HepG2 (cell line): ENCODE measurements at regions not wholly inside any gene's neighbourhood (a gene's known extent, or its start where the extent isn't known, plus 50 kb on each side); places are given as distances from the start of the nearest gene placed in this dataset.

Experiments used
- ATF6 ChIP-seq: sonication (generic); formaldehyde crosslinking; conservative IDR thresholded peaks from 2 replicates; pipeline ENCODE4 v1.4.0; 2020; ENCODE audit warnings: missing genetic modification reagents
- CTCF ChIP-seq: sonication (generic); formaldehyde crosslinking; IDR thresholded peaks from 2 replicates; pipeline ENCODE4 v1.5.0; 2020; ENCODE audit warnings: mild to moderate bottlenecking, missing genetic modification reagents, moderate library complexity
- JUND ChIP-seq: sonication (generic); formaldehyde crosslinking; IDR thresholded peaks from 2 replicates; pipeline ENCODE4 v1.8.0; 2022; ENCODE audit warnings: mild to moderate bottlenecking, missing genetic modification reagents
- NFE2L1 ChIP-seq: sonication (generic); formaldehyde crosslinking; IDR thresholded peaks from 2 replicates; pipeline ENCODE4 v1.4.0; 2020; ENCODE audit warnings: missing genetic modification reagents, mild to moderate bottlenecking, borderline replicate concordance
- NFIC ChIP-seq: IDR thresholded peaks from 2 replicates; pipeline ENCODE4 v1.6.1; 2012; ENCODE audit warnings: mild to moderate bottlenecking, low read length, inconsistent platforms
- NR2F2 ChIP-seq: IDR thresholded peaks from 2 replicates; pipeline ENCODE4 v1.6.1; 2012; ENCODE audit warnings: low read depth, inconsistent platforms, borderline replicate concordance
- PBX3 ChIP-seq: sonication (generic); formaldehyde crosslinking; IDR thresholded peaks from 2 replicates; pipeline ENCODE4 v1.8.1; 2023; ENCODE audit warnings: missing genetic modification reagents, inconsistent platforms, borderline replicate concordance
- POLR2AphosphoS5 ChIP-seq: IDR thresholded peaks from 2 replicates; pipeline ENCODE4 v1.6.1; 2012; ENCODE audit warnings: low read depth, low read length
- RAD21 ChIP-seq: fragments of 450-650 bp; formaldehyde crosslinking; IDR thresholded peaks from 2 replicates; pipeline ENCODE4 v1.5.0; 2020; ENCODE audit warnings: mild to moderate bottlenecking
- RXRB ChIP-seq: IDR thresholded peaks from 2 replicates; pipeline ENCODE4 v1.6.1; 2016; ENCODE audit warnings: borderline replicate concordance, missing genetic modification reagents, missing compliant biosample characterization
- TFDP2 ChIP-seq: sonication (generic); formaldehyde crosslinking; IDR thresholded peaks from 2 replicates; pipeline ENCODE4 v1.4.0; 2020; ENCODE audit warnings: missing genetic modification reagents
- ZNF317 ChIP-seq: sonication (generic); formaldehyde crosslinking; IDR thresholded peaks from 2 replicates; pipeline ENCODE4 v1.5.0; 2020; ENCODE audit warnings: mild to moderate bottlenecking, missing genetic modification reagents
- ZNF788 ChIP-seq: sonication (generic); formaldehyde crosslinking; IDR thresholded peaks from 2 replicates; pipeline ENCODE4 v1.5.0; 2020; ENCODE audit warnings: mild to moderate bottlenecking, missing genetic modification reagents, borderline replicate concordance

GRCh38 chr15:70215951-70216350 lies 118.2 kb upstream of the TLE3 start:
- TF ChIP-seq ZNF317 (CRISPR knock-in tag): no peak
- no peak for TF ChIP-seq ZNF788 (CRISPR knock-in tag)
- TF ChIP-seq ATF6 (CRISPR knock-in tag): no peak
- TF ChIP-seq CTCF (CRISPR knock-in tag): no peak
- no peak for TF ChIP-seq TFDP2 (CRISPR knock-in tag)
- no peak for TF ChIP-seq RXRB (CRISPR knock-in tag)
- TF ChIP-seq NR2F2: no peak
- no peak for TF ChIP-seq NFE2L1 (CRISPR knock-in tag)
- no peak for TF ChIP-seq RAD21
- TF ChIP-seq PBX3 (CRISPR knock-in tag): no peak
- TF ChIP-seq NFIC: no peak
- no peak for TF ChIP-seq JUND (CRISPR knock-in tag)
- TF ChIP-seq POLR2AphosphoS5: no peak
